ENCODE measurements at regions not wholly inside any gene's neighbourhood (a gene's known extent, or its start where the extent isn't known, plus 50 kb on each side); places are given as distances from the start of the nearest gene placed in this dataset.

- no peak overlapping the region for H2BK15ac ChIP-seq (ENCODE audit: low read length)
- H2AK5ac ChIP-seq (ENCODE audit: low read depth, low read length) = no peak overlapping the region
- H3K4ac ChIP-seq (replicated peaks; ENCODE audit: insufficient read length, low read depth, low read length) = no peak overlapping the region
- CTCF ChIA-PET (ENCODE audit: partially characterized antibody) = no interaction called here
- H3K23ac ChIP-seq (ENCODE audit: insufficient read length) = no peak overlapping the region
- H3K4me2 ChIP-seq (ENCODE audit: insufficient read depth in 1 of 2, low read depth in 2 of 2, low read length in 2 of 2) = no peak overlapping the region
- no peak for TF ChIP-seq SP1 (IDR thresholded peaks at IDR 0.05; ENCODE audit: low read depth, low read length)
- no peak overlapping the region for H4K5ac ChIP-seq (ENCODE audit: insufficient read length, low read depth, low read length)
- no peak overlapping the region for H3K14ac ChIP-seq (ENCODE audit: insufficient read length)
- H3K4me1 ChIP-seq (replicated peaks in 1 of 4; ENCODE audit: control insufficient read depth in 3 of 4, insufficient read depth in 4 of 4, low read length in 3 of 4) = no peaks in the 10 kb centered on the region
- POLR2A ChIA-PET (ENCODE audit: partially characterized antibody) = no interaction called here
- no peak overlapping the region for H4K91ac ChIP-seq (replicated peaks; ENCODE audit: insufficient read length, low read length)
- no peak overlapping the region for H3K9ac ChIP-seq (replicated peaks in 1 of 4; ENCODE audit: extremely low read depth in 1 of 4, low read depth in 3 of 4, low read length in 3 of 4)
- no peaks in the 10 kb centered on the region for H3K36me3 ChIP-seq (ENCODE audit: control insufficient read depth in 2 of 4, insufficient read depth in 4 of 4, low read length in 3 of 4)
- no peak overlapping the region for H2BK5ac ChIP-seq (ENCODE audit: low read depth, low read length)
- H2BK120ac ChIP-seq (replicated peaks; ENCODE audit: low read depth, low read length) = no peak overlapping the region
- H3K56ac ChIP-seq (replicated peaks; ENCODE audit: insufficient read length, low read depth, low read length) = no peak overlapping the region
- no peaks in the 10 kb centered on the region for H3K79me1 ChIP-seq (ENCODE audit: low read depth, low read length)
- no peak overlapping the region for H2BK12ac ChIP-seq (ENCODE audit: low read depth, low read length)
- no peaks in the 10 kb centered on the region for H3K9me3 ChIP-seq (ENCODE audit: insufficient read depth in 2 of 2, low read depth in 1 of 2, low read length in 1 of 2)
- H2BK20ac ChIP-seq (ENCODE audit: low read length) = no peak overlapping the region
- no peak overlapping the region for H2AFZ ChIP-seq (ENCODE audit: low read length)
- H4K20me1 ChIP-seq (replicated peaks in 1 of 2; ENCODE audit: control insufficient read depth in 1 of 2, insufficient read depth in 2 of 2, low read length in 2 of 2) = no peaks in the 10 kb centered on the region
- H3K27me3 ChIP-seq (replicated peaks in 1 of 4; ENCODE audit: control insufficient read depth in 3 of 4, extremely low read depth in 1 of 4, insufficient read depth in 3 of 4, low read length in 3 of 4) = no peaks in the 10 kb centered on the region
- no peaks in the 10 kb centered on the region for H3K79me2 ChIP-seq (ENCODE audit: control insufficient read depth in 1 of 2, insufficient read depth in 2 of 2, low read length in 2 of 2)
- H3K18ac ChIP-seq (ENCODE audit: extremely low read depth, low read length) = no peak overlapping the region
- H4K8ac ChIP-seq (ENCODE audit: extremely low read depth, insufficient read depth, low read length) = no peak overlapping the region
- H3K4me3 ChIP-seq (ENCODE audit: extremely low read depth in 1 of 4, insufficient read depth in 2 of 4, low read depth in 3 of 4, low read length in 4 of 4) = no peak overlapping the region
- no peak overlapping the region for H3K27ac ChIP-seq (ENCODE audit: low read depth, low read length)
- FAIRE-seq (no peak), DNase-seq (ENCODE audit: low read depth in 1 of 2, low spot score in 2 of 2) (no peak)
- WGBS, 2 experiments (ENCODE audit: extremely low coverage in 1 of 2, insufficient coverage in 1 of 2, insufficient read length in 1 of 2, insufficient replicate concordance in 2 of 2, low coverage in 1 of 2, low lambda C conversion rate in 2 of 2, missing lambda C conversion rate in 1 of 2) = 94% methylated on average over 4 of the region's 4 CpGs; no CpG with 5 or more reads in 1 of the 2 experiments
- H3K23me2 ChIP-seq (ENCODE audit: low read depth, low read length) = no peaks in the 10 kb centered on the region
Observed at GRCh38 chr2:2492800-2493199, 161.7 kb upstream of the MYT1L start.

Measured in H1 (cell line).